ENCODE measurements at regions not wholly inside any gene's neighbourhood (a gene's known extent, or its start where the extent isn't known, plus 50 kb on each side); places are given as distances from the start of the nearest gene placed in this dataset.

DNA sequence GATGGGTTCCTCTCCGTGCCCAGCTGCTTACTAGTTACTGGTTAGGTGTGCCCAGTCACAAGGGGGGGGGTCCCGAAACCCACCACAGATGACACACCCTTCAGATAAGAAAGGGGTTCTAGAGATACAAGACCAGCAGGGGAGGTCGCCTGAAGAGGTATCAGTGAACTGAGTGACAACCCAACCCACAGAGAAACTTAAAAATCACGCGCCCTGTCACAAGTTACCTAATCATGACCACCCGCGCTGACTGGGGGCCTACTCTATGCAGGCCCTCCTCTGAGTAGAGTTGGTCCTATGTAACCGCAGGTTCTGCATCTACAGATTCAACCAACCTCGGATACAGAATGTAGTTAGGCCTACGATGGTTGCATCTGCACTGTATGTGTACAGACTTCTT lies 210.3 kb upstream of the SFSWAP start:
- intact Hi-C loops (cut with micrococcal nuclease), result no loop called here
- Histone ChIP-seq H3K27me3 (ENCODE audit: control insufficient read depth in 2 of 2, insufficient read depth in 2 of 2, low read length in 2 of 2) (peaks cover 2 to 14% of the 10 kb centered on the region in 2 experiments; a peak in 2 of 5 replicates), H3K9me1 (ENCODE audit: control insufficient read depth, insufficient read depth, low read length) (no peaks in the 10 kb centered on the region), H3K4me2 (ENCODE audit: insufficient read depth, low read length) (no peak overlapping the region), H3K9me3 (replicated peaks; ENCODE audit: control insufficient read depth, insufficient read depth, low read depth, low read length) (no peaks in the 10 kb centered on the region), H3K27ac (ENCODE audit: extremely low read depth, low read depth, low read length) (no peak overlapping the region), H3K79me2 (ENCODE audit: control insufficient read depth, insufficient read depth, low read length) (no peaks in the 10 kb centered on the region), H2AFZ (ENCODE audit: low read depth, low read length) (no peak overlapping the region), H3K36me3 (ENCODE audit: control insufficient read depth, insufficient read depth, low read length) (no peaks in the 10 kb centered on the region), H3K9ac (ENCODE audit: insufficient read depth in 1 of 2, low read depth in 2 of 2, low read length in 2 of 2) (no peak overlapping the region), H3K4me1 (replicated peaks in 1 of 2; ENCODE audit: control insufficient read depth in 2 of 2, insufficient read depth in 2 of 2, low read length in 2 of 2) (no peaks in the 10 kb centered on the region), H4K20me1 (replicated peaks; ENCODE audit: control insufficient read depth, insufficient read depth, low read length) (0 out of 2 replicates have a peak, but pooled peaks cover 3% of the 10 kb centered on the region), H3K4me3 (no peak overlapping the region)
- ChIA-PET CTCF (ENCODE audit: low intra/inter-chr PET ratio) (no interaction called here), POLR2A (no interaction called here)
- no TSS peak for BruUV-seq (replicated peaks)
- no peak for ATAC-seq
- no peak for DNase-seq (ENCODE audit: extremely low read depth in 1 of 4, low spot score in 3 of 4)
- in situ Hi-C loops (cut with MboI), result no loop called here
- 2% methylated on average over 10 of the region's 10 CpGs for whole genome bisulfite sequencing (ENCODE audit: insufficient coverage, low coverage, missing lambda C conversion rate)
- no peak for TF ChIP-seq CBX1 (IDR thresholded peaks at IDR 0.05; ENCODE audit: low read depth)
- TF ChIP-seq CBX3 (IDR thresholded peaks at IDR 0.05; ENCODE audit: borderline replicate concordance in 1 of 2, low read length in 2 of 2), result no peak
- no peak for TF ChIP-seq CEBPG (CRISPR knock-in tag; IDR thresholded peaks at IDR 0.05)
- no peak for TF ChIP-seq CEBPG (tag; conservative IDR thresholded peaks at IDR 0.05 in 1 of 2, IDR thresholded peaks at IDR 0.05 in 1 of 2)
- no peak for TF ChIP-seq YBX1 (IDR thresholded peaks at IDR 0.05)
- TF ChIP-seq SREBF2 (CRISPR knock-in tag; IDR thresholded peaks at IDR 0.05), result no peak
- TF ChIP-seq L3MBTL2 (IDR thresholded peaks at IDR 0.05), result no peak
- no peak for TF ChIP-seq MCM5 (IDR thresholded peaks at IDR 0.05; ENCODE audit: low read depth)
- no peak for TF ChIP-seq SNRNP70 (optimal IDR thresholded peaks at IDR 0.05; ENCODE audit: low read depth, low read length)
- no peak for TF ChIP-seq USF2 (CRISPR knock-in tag; IDR thresholded peaks at IDR 0.05)
- TF ChIP-seq FOXK1 (CRISPR knock-in tag; IDR thresholded peaks at IDR 0.05; ENCODE audit: borderline replicate concordance), result no peak
- no peak for TF ChIP-seq SIN3B (IDR thresholded peaks at IDR 0.05; ENCODE audit: low read depth)
- no peak for TF ChIP-seq TSC22D4 (tag; IDR thresholded peaks at IDR 0.05)
- no peak for FAIRE-seq
